Vagina (tissue), 2 donors: ENCODE measurements at regions not wholly inside any gene's neighbourhood (a gene's known extent, or its start where the extent isn't known, plus 50 kb on each side); places are given as distances from the start of the nearest gene placed in this dataset.

Experiments used
- DNase-seq, 2 donors: peaks; one replicate each; pipeline ENCODE4 v3.0.0-alpha.2; 2017; ENCODE audit errors: extremely low spot score in 2 of 2
- H3K27ac ChIP-seq: fragments of 200-600 bp; sonication (generic); one replicate; pipeline ENCODE4 v1.5.1; 2019
- H3K27me3 ChIP-seq: fragments of 200-600 bp; sonication (generic); one replicate; pipeline ENCODE4 v1.5.1; 2019
- H3K36me3 ChIP-seq, 2 donors: fragments of 200-600 bp; sonication (generic); one replicate each; pipeline ENCODE4 v1.5.1; 2017 to 2019
- H3K4me1 ChIP-seq: fragments of 200-600 bp; sonication (generic); one replicate; pipeline ENCODE4 v1.5.1; 2019
- H3K4me3 ChIP-seq, 2 donors: fragments of 200-600 bp; sonication (generic); 1 replicate in 1 of 2; 2 replicates in 1 of 2; pipeline ENCODE4 v1.5.1; 2016 to 2019
- H3K9me3 ChIP-seq: fragments of 200-600 bp; sonication (generic); one replicate; pipeline ENCODE4 v1.5.1; 2019
- CTCF ChIP-seq, 3 experiments: fragments of 450-650 bp in 2 of 3; fragments of 200-600 bp in 1 of 3; sonication (generic) in 1 of 3; IDR thresholded peaks; one replicate each; pipeline ENCODE4 v1.5.1; 2017 to 2019; ENCODE audit warnings: antibody characterized with exemption in 3 of 3, mild to moderate bottlenecking in 2 of 3, moderate library complexity in 2 of 3
- POLR2A ChIP-seq, 2 donors: fragments of 450-650 bp; IDR thresholded peaks; one replicate each; pipeline ENCODE4 v1.6.1; 2017; ENCODE audit warnings: antibody characterized with exemption in 2 of 2, mild to moderate bottlenecking in 2 of 2, moderate library complexity in 2 of 2
- POLR2AphosphoS5 ChIP-seq, 2 donors: sonication (generic); formaldehyde crosslinking; IDR thresholded peaks; one replicate each; pipeline ENCODE4 v1.9.0; 2017; ENCODE audit warnings: antibody characterized with exemption in 2 of 2, mild to moderate bottlenecking in 2 of 2, low read depth in 1 of 2; ENCODE audit not compliant: insufficient read depth in 1 of 2
- intact Hi-C: fragments of 100-400 bp; cut with DNase I; formaldehyde crosslinking; loops from one replicate; pipeline ENCODE4 v1.15.1; 2023

- Histone ChIP-seq H3K36me3 (no peaks in the 10 kb centered on the region), H3K27me3 (no peaks in the 10 kb centered on the region), H3K4me1 (no peaks in the 10 kb centered on the region), H3K4me3 (no peak overlapping the region), H3K27ac (no peak overlapping the region), H3K9me3 (no peaks in the 10 kb centered on the region)
- TF ChIP-seq CTCF (IDR thresholded peaks at IDR 0.05) (no peak), POLR2A (IDR thresholded peaks at IDR 0.05) (no peak)
- intact Hi-C loops = no loop called here
- no peak for DNase-seq
Observed at GRCh38 chr5:120994112-120994511, 530.0 kb downstream of the PRR16 start.

GRCh38 chr5:120999550-120999949 is 535.5 kb downstream of the PRR16 start:
- intact Hi-C loops = no loop called here
- Histone ChIP-seq H3K27me3 (no peaks in the 10 kb centered on the region), H3K4me3 (no peak overlapping the region), H3K36me3 (no peaks in the 10 kb centered on the region), H3K4me1 (no peaks in the 10 kb centered on the region), H3K27ac (no peak overlapping the region), H3K9me3 (no peaks in the 10 kb centered on the region)
- DNase-seq = no peak
- TF ChIP-seq CTCF (IDR thresholded peaks at IDR 0.05) (no peak), POLR2AphosphoS5 (IDR thresholded peaks at IDR 0.05; ENCODE audit: insufficient read depth in 1 of 2, low read depth in 1 of 2) (no peak), POLR2A (IDR thresholded peaks at IDR 0.05) (no peak)

- Histone ChIP-seq H3K36me3 (no peaks in the 10 kb centered on the region), H3K4me1 (no peaks in the 10 kb centered on the region), H3K27me3 (no peaks in the 10 kb centered on the region), H3K9me3 (no peaks in the 10 kb centered on the region), H3K4me3 (no peak overlapping the region), H3K27ac (no peak overlapping the region)
- TF ChIP-seq POLR2A (IDR thresholded peaks at IDR 0.05) = no peak
- no peak for TF ChIP-seq POLR2AphosphoS5 (IDR thresholded peaks at IDR 0.05; ENCODE audit: insufficient read depth in 1 of 2, low read depth in 1 of 2)
- no peak for TF ChIP-seq CTCF (IDR thresholded peaks at IDR 0.05)
- no peak for DNase-seq
- intact Hi-C loops = no loop called here
Observed at GRCh38 chr5:121006217-121006616, 542.1 kb downstream of the PRR16 start.

- no peak for DNase-seq
- intact Hi-C loops = no loop called here
- Histone ChIP-seq H3K27ac (no peak overlapping the region), H3K9me3 (no peaks in the 10 kb centered on the region), H3K36me3 (no peaks in the 10 kb centered on the region), H3K27me3 (no peaks in the 10 kb centered on the region), H3K4me3 (no peak overlapping the region), H3K4me1 (no peaks in the 10 kb centered on the region)
- no peak for TF ChIP-seq POLR2A (IDR thresholded peaks at IDR 0.05)
- TF ChIP-seq POLR2AphosphoS5 (IDR thresholded peaks at IDR 0.05; ENCODE audit: insufficient read depth in 1 of 2, low read depth in 1 of 2) = no peak
- TF ChIP-seq CTCF (IDR thresholded peaks at IDR 0.05) = no peak
Observed at GRCh38 chr5:121008041-121008440, 543.9 kb downstream of the PRR16 start.

GRCh38 chr5:121009058-121009457 is 545.0 kb downstream of the PRR16 start:
- H3K9me3 ChIP-seq = no peaks in the 10 kb centered on the region
- H3K27me3 ChIP-seq = no peaks in the 10 kb centered on the region
- H3K4me3 ChIP-seq = no peak overlapping the region
- no peaks in the 10 kb centered on the region for H3K4me1 ChIP-seq
- no peak overlapping the region for H3K27ac ChIP-seq
- DNase-seq = no peak
- TF ChIP-seq POLR2A (IDR thresholded peaks at IDR 0.05) = no peak
- TF ChIP-seq CTCF (IDR thresholded peaks at IDR 0.05) = no peak
- no peak for TF ChIP-seq POLR2AphosphoS5 (IDR thresholded peaks at IDR 0.05; ENCODE audit: insufficient read depth in 1 of 2, low read depth in 1 of 2)
- intact Hi-C loops = no loop called here
- H3K36me3 ChIP-seq = no peaks in the 10 kb centered on the region
